GM19238 (cell line): ENCODE measurements at regions not wholly inside any gene's neighbourhood (a gene's known extent, or its start where the extent isn't known, plus 50 kb on each side); places are given as distances from the start of the nearest gene placed in this dataset.
A peak's percentile ranks its signal among the peaks of the same experiment; 100 is the strongest.
"Not testable (repeated sequence)": the region's sequence is repeated elsewhere in the genome, so short reads cannot be mapped to it uniquely, and the experiment has no call there.

Experiments used
- DNase-seq: peaks from one replicate; pipeline ENCODE4 v3.0.0; 2011; ENCODE audit warnings: low spot score; ENCODE audit not compliant: insufficient read length

GRCh38 chr3:161691677-161692076 is 195.1 kb downstream of the OTOL1 start:
- DNase-seq: no peak

GRCh38 chr3:161694682-161695564 is 198.3 kb downstream of the OTOL1 start:
- no peak for DNase-seq

- no peak for DNase-seq
Observed at GRCh38 chr3:161695811-161696210, 199.2 kb downstream of the OTOL1 start.

- no peak for DNase-seq
Observed at GRCh38 chr3:161700998-161701397, 204.4 kb downstream of the OTOL1 start.

- not testable (repeated sequence) for DNase-seq
Observed at GRCh38 chr3:161707253-161707652, 210.6 kb downstream of the OTOL1 start.

GRCh38 chr3:161713731-161714130 is 217.1 kb downstream of the OTOL1 start:
- no peak for DNase-seq

- no peak for DNase-seq
Observed at GRCh38 chr3:161731968-161732367, 235.4 kb downstream of the OTOL1 start.

- DNase-seq: no peak
Observed at GRCh38 chr3:161737171-161737570, 240.6 kb downstream of the OTOL1 start.

- no peak for DNase-seq
Observed at GRCh38 chr3:161740421-161740820, 243.8 kb downstream of the OTOL1 start.

GRCh38 chr3:161744366-161744765 is 247.8 kb downstream of the OTOL1 start:
- no peak for DNase-seq

GRCh38 chr3:161745741-161746140 is 249.1 kb downstream of the OTOL1 start:
- DNase-seq: no peak

GRCh38 chr3:161748049-161748448 is 251.4 kb downstream of the OTOL1 start:
- DNase-seq: no peak

- DNase-seq: no peak
Observed at GRCh38 chr3:161754420-161755053, 257.9 kb downstream of the OTOL1 start.

- no peak for DNase-seq
Observed at GRCh38 chr3:161759444-161759843, 262.8 kb downstream of the OTOL1 start.

GRCh38 chr3:161766331-161766730 is 269.7 kb downstream of the OTOL1 start:
- no peak for DNase-seq

GRCh38 chr3:161770484-161771386 is 274.1 kb downstream of the OTOL1 start:
- peak; percentile 1 for DNase-seq

- no peak for DNase-seq
Observed at GRCh38 chr3:161781381-161781780, 284.8 kb downstream of the OTOL1 start.

GRCh38 chr3:161793194-161793930 is 296.8 kb downstream of the OTOL1 start:
- no peak for DNase-seq

GRCh38 chr3:161794551-161794950 is 297.9 kb downstream of the OTOL1 start:
- DNase-seq: no peak

- DNase-seq: no peak
Observed at GRCh38 chr3:161796312-161796711, 299.7 kb downstream of the OTOL1 start.

- no peak for DNase-seq
Observed at GRCh38 chr3:161796780-161797179, 300.2 kb downstream of the OTOL1 start.
